ENCODE measurements at regions not wholly inside any gene's neighbourhood (a gene's known extent, or its start where the extent isn't known, plus 50 kb on each side); places are given as distances from the start of the nearest gene placed in this dataset.

GRCh38 chr10:4693967-4694366, 132.0 kb upstream of the AKR1E2 start:
- in situ Hi-C loops (cut with HindIII; ENCODE audit: low sequenced_read_pairs) = no loop called here

GRCh38 chr10:4692206-4692605, 133.8 kb upstream of the AKR1E2 start:
- in situ Hi-C loops (cut with HindIII; ENCODE audit: low sequenced_read_pairs) = no loop called here

- in situ Hi-C loops (cut with HindIII; ENCODE audit: low sequenced_read_pairs) = no loop called here
Measured at GRCh38 chr10:4691776-4692175, 134.2 kb upstream of the AKR1E2 start.

GRCh38 chr10:4691301-4691700, 134.7 kb upstream of the AKR1E2 start:
- in situ Hi-C loops (cut with HindIII; ENCODE audit: low sequenced_read_pairs) = no loop called here

GRCh38 chr10:4688601-4689000, 137.4 kb upstream of the AKR1E2 start:
- in situ Hi-C loops (cut with HindIII; ENCODE audit: low sequenced_read_pairs) = no loop called here

GRCh38 chr10:4688168-4688567, 137.8 kb upstream of the AKR1E2 start:
- in situ Hi-C loops (cut with HindIII; ENCODE audit: low sequenced_read_pairs) = no loop called here

GRCh38 chr10:4687397-4687796, 138.6 kb upstream of the AKR1E2 start:
- in situ Hi-C loops (cut with HindIII; ENCODE audit: low sequenced_read_pairs) = no loop called here

- in situ Hi-C loops (cut with HindIII; ENCODE audit: low sequenced_read_pairs) = no loop called here
Measured at GRCh38 chr10:4686644-4686996, 139.4 kb upstream of the AKR1E2 start.

- in situ Hi-C loops (cut with HindIII; ENCODE audit: low sequenced_read_pairs) = no loop called here
Measured at GRCh38 chr10:4685904-4686643, 139.9 kb upstream of the AKR1E2 start.

- in situ Hi-C loops (cut with HindIII; ENCODE audit: low sequenced_read_pairs) = no loop called here
Measured at GRCh38 chr10:4685491-4685890, 140.5 kb upstream of the AKR1E2 start.

GRCh38 chr10:4684434-4684833, 141.6 kb upstream of the AKR1E2 start:
- in situ Hi-C loops (cut with HindIII; ENCODE audit: low sequenced_read_pairs) = no loop called here

- in situ Hi-C loops (cut with HindIII; ENCODE audit: low sequenced_read_pairs) = no loop called here
Measured at GRCh38 chr10:4683838-4684237, 142.2 kb upstream of the AKR1E2 start.

- in situ Hi-C loops (cut with HindIII; ENCODE audit: low sequenced_read_pairs) = no loop called here
Measured at GRCh38 chr10:4683137-4683536, 142.9 kb upstream of the AKR1E2 start.

GRCh38 chr10:4678951-4679671, 146.9 kb upstream of the AKR1E2 start:
- in situ Hi-C loops (cut with HindIII; ENCODE audit: low sequenced_read_pairs) = no loop called here

GRCh38 chr10:4678023-4678950, 147.7 kb upstream of the AKR1E2 start:
- in situ Hi-C loops (cut with HindIII; ENCODE audit: low sequenced_read_pairs) = no loop called here

- in situ Hi-C loops (cut with HindIII; ENCODE audit: low sequenced_read_pairs) = no loop called here
Measured at GRCh38 chr10:4677296-4678021, 148.5 kb upstream of the AKR1E2 start.

- in situ Hi-C loops (cut with HindIII; ENCODE audit: low sequenced_read_pairs) = no loop called here
Measured at GRCh38 chr10:4676566-4676965, 149.4 kb upstream of the AKR1E2 start.

- in situ Hi-C loops (cut with HindIII; ENCODE audit: low sequenced_read_pairs) = no loop called here
Measured at GRCh38 chr10:4675808-4676207, 150.2 kb upstream of the AKR1E2 start.

GRCh38 chr10:4673279-4674040, 152.5 kb upstream of the AKR1E2 start:
- in situ Hi-C loops (cut with HindIII; ENCODE audit: low sequenced_read_pairs) = no loop called here

- in situ Hi-C loops (cut with HindIII; ENCODE audit: low sequenced_read_pairs) = no loop called here
Measured at GRCh38 chr10:4672201-4672600, 153.8 kb upstream of the AKR1E2 start.
